ENCODE measurements at regions not wholly inside any gene's neighbourhood (a gene's known extent, or its start where the extent isn't known, plus 50 kb on each side); places are given as distances from the start of the nearest gene placed in this dataset.

DNA sequence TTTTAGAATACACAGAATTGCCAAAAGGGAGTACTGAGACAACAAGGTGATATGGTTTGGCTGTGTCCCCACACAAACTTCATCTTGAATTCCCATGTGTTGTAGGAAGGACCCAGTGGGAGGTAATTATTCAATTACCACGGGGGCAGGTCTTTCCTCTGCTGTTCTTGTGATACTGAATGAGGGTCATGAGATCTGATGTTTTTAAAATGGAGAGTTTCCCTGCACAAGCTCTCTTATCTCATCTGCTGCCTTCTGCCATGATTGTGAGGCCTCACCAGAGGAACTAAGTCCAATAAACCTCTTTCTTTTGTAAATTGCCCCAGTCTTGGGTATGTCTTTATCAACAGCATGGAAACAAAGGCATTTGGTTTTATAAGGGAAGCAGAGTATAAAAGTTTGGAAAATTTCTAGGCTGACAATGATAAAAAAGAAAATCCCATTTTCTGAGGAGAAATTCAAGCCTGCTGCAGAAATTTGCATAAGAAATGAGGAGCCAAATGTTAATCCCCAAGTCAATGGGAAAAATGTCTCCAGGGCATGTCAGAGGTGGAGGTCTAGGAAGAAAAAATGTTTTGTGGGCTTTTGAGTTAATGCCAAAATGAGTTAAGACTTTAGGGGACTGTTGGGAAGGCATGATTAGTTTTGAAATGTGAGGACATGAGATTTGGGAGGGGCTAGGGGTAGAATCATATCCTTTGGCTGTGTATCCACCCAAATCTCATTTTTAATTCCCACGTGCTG, 130.5 kb upstream of the THRB start:
- Histone ChIP-seq H3K79me2 (ENCODE audit: insufficient read depth, low read depth) (no peaks in the 10 kb centered on the region), H3K4me1 (ENCODE audit: low read depth, poor library complexity, severe bottlenecking) (no peaks in the 10 kb centered on the region), H3K27ac (no peak overlapping the region), H3K4me2 (no peak overlapping the region), H3K36me3 (ENCODE audit: insufficient read depth) (no peaks in the 10 kb centered on the region), H3K9ac (no peak overlapping the region), H3K27me3 (ENCODE audit: insufficient read depth, low read depth) (no peaks in the 10 kb centered on the region), H4K20me1 (ENCODE audit: insufficient read depth) (no peaks in the 10 kb centered on the region), H3K4me3 (IDR thresholded peaks at IDR 0.05; ENCODE audit: insufficient read depth, low read depth, low read length) (no peak overlapping the region), H2AFZ (ENCODE audit: low read depth) (no peak overlapping the region)
- TF ChIP-seq, protein P1, sequence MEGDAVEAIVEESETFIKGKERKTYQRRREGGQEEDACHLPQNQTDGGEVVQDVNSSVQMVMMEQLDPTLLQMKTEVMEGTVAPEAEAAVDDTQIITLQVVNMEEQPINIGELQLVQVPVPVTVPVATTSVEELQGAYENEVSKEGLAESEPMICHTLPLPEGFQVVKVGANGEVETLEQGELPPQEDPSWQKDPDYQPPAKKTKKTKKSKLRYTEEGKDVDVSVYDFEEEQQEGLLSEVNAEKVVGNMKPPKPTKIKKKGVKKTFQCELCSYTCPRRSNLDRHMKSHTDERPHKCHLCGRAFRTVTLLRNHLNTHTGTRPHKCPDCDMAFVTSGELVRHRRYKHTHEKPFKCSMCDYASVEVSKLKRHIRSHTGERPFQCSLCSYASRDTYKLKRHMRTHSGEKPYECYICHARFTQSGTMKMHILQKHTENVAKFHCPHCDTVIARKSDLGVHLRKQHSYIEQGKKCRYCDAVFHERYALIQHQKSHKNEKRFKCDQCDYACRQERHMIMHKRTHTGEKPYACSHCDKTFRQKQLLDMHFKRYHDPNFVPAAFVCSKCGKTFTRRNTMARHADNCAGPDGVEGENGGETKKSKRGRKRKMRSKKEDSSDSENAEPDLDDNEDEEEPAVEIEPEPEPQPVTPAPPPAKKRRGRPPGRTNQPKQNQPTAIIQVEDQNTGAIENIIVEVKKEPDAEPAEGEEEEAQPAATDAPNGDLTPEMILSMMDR (conservative IDR thresholded peaks at IDR 0.05; ENCODE audit: low read depth, low read length) = no peak

DNA sequence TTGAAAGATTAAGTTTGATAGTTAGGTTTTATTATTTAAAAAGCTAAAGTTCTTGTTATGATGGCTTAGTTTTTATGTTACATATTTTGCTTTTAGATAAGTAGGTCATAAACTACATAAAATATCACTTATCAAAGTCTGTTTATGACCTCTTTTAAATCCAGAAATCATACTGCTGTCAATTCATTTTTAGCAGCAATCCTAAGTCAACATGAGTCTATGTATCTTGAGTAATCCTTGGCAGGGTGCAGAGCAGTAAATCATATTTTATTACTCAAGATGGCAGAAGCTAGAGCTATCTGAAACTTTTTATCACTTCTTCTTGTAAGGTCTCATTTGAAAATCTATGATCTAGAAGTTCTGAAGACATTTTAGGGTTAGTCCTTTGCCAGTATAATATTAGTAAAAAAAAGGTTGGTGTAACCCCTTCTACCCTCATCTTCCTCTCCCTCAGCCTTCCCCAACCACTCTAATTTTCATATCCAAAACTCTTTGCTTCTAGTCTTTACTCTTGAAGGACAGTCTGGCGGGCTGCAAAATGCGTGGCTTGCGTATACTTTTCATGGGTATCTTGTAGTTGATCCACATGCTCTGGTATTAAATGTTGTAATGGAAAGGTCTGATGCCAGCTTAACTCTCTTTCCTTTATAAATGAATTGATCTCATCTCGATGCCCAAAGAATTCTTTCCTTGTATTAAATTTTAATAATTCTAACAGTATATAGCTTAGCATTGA, 134.0 kb upstream of the THRB start:
- no peaks in the 10 kb centered on the region for H3K36me3 ChIP-seq (ENCODE audit: insufficient read depth)
- no peak overlapping the region for H3K4me2 ChIP-seq
- TF ChIP-seq, protein P1 (conservative IDR thresholded peaks at IDR 0.05; ENCODE audit: low read depth, low read length) = no peak
- H3K79me2 ChIP-seq (ENCODE audit: insufficient read depth, low read depth) = no peaks in the 10 kb centered on the region
- no peaks in the 10 kb centered on the region for H3K4me1 ChIP-seq (ENCODE audit: low read depth, poor library complexity, severe bottlenecking)
- no peak overlapping the region for H2AFZ ChIP-seq (ENCODE audit: low read depth)
- H4K20me1 ChIP-seq (ENCODE audit: insufficient read depth) = no peaks in the 10 kb centered on the region
- H3K27ac ChIP-seq = no peak overlapping the region
- H3K9ac ChIP-seq = no peak overlapping the region
- H3K4me3 ChIP-seq (IDR thresholded peaks at IDR 0.05; ENCODE audit: insufficient read depth, low read depth, low read length) = no peak overlapping the region
- H3K27me3 ChIP-seq (ENCODE audit: insufficient read depth, low read depth) = no peaks in the 10 kb centered on the region

DNA sequence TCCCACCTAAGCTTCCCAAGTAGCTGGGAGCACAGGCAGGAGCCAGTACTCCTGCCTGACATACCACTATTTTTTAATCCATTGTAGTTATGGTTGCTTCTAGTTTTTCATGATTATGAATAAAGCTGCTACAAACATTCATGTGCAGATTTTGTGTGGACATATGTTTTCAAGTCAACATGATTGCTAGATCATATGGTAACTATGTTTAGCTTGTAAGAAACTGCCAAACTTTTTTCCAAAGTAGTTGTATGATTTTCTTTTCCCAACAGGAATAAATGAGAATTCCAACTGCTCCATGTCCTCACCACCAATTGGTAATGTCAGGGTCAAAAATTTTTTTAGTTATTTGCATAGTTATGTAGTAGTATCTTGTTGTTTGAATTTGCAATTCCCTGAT, 136.8 kb upstream of the THRB start:
- no peaks in the 10 kb centered on the region for H3K36me3 ChIP-seq (ENCODE audit: insufficient read depth)
- no peak overlapping the region for H3K4me3 ChIP-seq (IDR thresholded peaks at IDR 0.05; ENCODE audit: insufficient read depth, low read depth, low read length)
- H3K79me2 ChIP-seq (ENCODE audit: insufficient read depth, low read depth) = no peaks in the 10 kb centered on the region
- H3K27me3 ChIP-seq (ENCODE audit: insufficient read depth, low read depth) = no peaks in the 10 kb centered on the region
- no peak overlapping the region for H3K9ac ChIP-seq
- H3K4me1 ChIP-seq (ENCODE audit: low read depth, poor library complexity, severe bottlenecking) = no peaks in the 10 kb centered on the region
- TF ChIP-seq, protein P1 (conservative IDR thresholded peaks at IDR 0.05; ENCODE audit: low read depth, low read length) = no peak
- H3K27ac ChIP-seq = no peak overlapping the region
- no peaks in the 10 kb centered on the region for H4K20me1 ChIP-seq (ENCODE audit: insufficient read depth)
- H3K4me2 ChIP-seq = no peak overlapping the region
- no peak overlapping the region for H2AFZ ChIP-seq (ENCODE audit: low read depth)

DNA sequence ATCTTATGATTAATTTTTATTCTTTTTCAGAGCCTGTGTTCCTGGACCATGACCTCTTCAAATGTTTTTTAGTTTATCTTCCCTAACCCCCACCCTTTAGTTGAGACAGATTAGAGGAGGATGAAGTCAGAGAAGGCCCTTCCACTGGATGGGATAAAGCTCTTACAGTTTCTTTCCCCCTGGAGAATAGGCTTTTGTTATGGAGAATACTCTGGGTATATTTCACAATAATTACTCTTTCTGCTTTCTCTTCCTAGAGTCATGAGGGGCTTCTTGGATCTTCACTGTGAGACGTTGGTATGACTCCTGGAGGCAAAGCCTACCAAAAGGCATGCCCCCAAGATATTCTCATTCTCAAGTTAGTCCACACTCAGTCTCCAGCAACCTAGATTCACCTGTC, 144.4 kb upstream of the THRB start:
- H3K27me3 ChIP-seq (ENCODE audit: insufficient read depth, low read depth) = no peaks in the 10 kb centered on the region
- no peak overlapping the region for H3K4me3 ChIP-seq (IDR thresholded peaks at IDR 0.05; ENCODE audit: insufficient read depth, low read depth, low read length)
- H3K27ac ChIP-seq = no peak overlapping the region
- H3K4me1 ChIP-seq (ENCODE audit: low read depth, poor library complexity, severe bottlenecking) = no peaks in the 10 kb centered on the region
- no peaks in the 10 kb centered on the region for H3K79me2 ChIP-seq (ENCODE audit: insufficient read depth, low read depth)
- no peak overlapping the region for H3K4me2 ChIP-seq
- no peak overlapping the region for H3K9ac ChIP-seq
- TF ChIP-seq, protein P1 (conservative IDR thresholded peaks at IDR 0.05; ENCODE audit: low read depth, low read length) = no peak
- H4K20me1 ChIP-seq (ENCODE audit: insufficient read depth) = no peaks in the 10 kb centered on the region
- no peaks in the 10 kb centered on the region for H3K36me3 ChIP-seq (ENCODE audit: insufficient read depth)
- no peak overlapping the region for H2AFZ ChIP-seq (ENCODE audit: low read depth)

Data from KMS-11 (cell line).